ENCODE measurements at regions not wholly inside any gene's neighbourhood (a gene's known extent, or its start where the extent isn't known, plus 50 kb on each side); places are given as distances from the start of the nearest gene placed in this dataset.

GRCh38 chr4:111066887-111067286 lies 444.0 kb upstream of the PITX2 start:
- TF ChIP-seq CTCF (IDR thresholded peaks at IDR 0.05) = no peak
- TF ChIP-seq POLR2A (IDR thresholded peaks at IDR 0.05) = no peak

Measured in right lobe of liver (tissue), 4 donors.